Islet of Langerhans (tissue), 1 donor: ENCODE measurements at regions not wholly inside any gene's neighbourhood (a gene's known extent, or its start where the extent isn't known, plus 50 kb on each side); places are given as distances from the start of the nearest gene placed in this dataset.
A peak's percentile ranks its signal among the peaks of the same experiment; 100 is the strongest.

Experiments
- FAIRE-seq: peaks from one replicate; lab custom pipeline; 2011; peaks lifted over from hg19 to GRCh38; lab: Jason Lieb, UNC

DNA sequence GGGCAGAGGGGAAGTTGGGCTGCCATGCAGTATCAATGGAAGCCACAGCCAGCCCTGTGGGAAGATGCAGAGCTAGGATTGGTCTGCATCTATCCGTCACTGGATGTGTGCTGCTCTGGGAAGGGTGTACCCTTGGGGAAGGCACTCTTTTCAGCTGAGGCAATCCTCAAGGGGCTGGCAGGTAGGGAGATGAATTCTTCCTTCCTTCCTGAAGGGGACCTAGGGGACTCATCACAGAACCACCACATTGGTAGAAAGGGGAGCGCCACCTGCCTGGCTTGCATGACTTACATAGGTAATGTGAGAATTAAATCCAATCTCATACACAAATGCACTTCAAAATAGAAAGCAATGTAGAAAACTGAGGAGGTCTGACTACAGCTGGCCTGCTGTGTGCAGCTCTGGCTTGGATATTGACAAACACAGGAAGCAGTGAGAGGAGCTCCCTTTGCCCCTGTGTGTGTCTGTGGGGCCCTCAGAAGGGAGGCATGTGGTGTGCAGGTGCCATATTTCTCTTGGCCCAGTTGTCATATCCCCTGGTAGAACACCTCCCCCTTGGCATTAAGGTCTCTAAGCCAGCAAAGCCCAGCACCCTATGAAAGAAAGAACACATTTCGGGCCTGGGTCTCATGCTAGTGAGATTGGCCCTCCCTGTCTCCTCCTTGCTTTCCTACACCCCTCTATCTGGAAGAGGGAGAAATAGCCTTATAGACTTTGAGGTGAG is 260.3 kb upstream of the MOCS1 start:
- FAIRE-seq, result no peak

DNA sequence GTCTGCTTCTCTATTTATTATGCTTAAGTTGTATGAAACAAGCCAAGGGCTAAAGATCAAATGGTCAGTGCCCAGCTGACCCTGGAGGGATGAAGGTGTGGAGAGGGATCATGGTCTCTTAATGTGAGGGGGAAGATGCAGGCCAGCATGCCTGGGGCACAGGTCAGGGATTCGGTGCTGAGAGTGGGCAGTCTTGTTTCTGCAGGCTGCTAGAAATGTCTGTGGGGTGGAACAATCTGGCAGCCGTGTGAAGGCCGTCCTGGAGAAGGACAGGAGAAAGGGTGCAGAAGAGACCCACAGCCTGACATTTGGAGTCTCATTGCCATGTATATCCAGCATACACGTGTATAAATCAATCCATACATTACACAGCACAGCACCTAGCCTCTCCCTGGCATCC is 258.3 kb upstream of the MOCS1 start:
- no peak for FAIRE-seq

DNA sequence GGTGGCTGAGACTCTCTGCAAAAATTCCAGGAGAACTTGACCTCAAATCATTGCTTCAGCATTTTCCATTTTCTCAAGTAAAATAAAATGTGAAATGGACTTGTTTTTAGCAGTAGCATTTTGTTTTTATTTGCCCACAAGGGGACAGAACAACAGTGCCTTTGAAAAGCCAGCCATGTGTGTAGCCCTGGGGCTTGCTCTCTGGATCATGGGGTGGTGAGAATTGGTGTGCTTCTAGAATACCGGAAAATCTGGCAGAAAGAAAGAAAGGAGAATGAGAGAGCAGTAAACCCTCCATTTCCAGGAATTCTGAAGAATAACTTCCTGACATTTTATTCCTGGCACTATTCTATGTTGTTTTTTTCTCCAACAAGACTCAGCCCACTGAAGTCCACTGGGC is 254.7 kb upstream of the MOCS1 start:
- no peak for FAIRE-seq

DNA sequence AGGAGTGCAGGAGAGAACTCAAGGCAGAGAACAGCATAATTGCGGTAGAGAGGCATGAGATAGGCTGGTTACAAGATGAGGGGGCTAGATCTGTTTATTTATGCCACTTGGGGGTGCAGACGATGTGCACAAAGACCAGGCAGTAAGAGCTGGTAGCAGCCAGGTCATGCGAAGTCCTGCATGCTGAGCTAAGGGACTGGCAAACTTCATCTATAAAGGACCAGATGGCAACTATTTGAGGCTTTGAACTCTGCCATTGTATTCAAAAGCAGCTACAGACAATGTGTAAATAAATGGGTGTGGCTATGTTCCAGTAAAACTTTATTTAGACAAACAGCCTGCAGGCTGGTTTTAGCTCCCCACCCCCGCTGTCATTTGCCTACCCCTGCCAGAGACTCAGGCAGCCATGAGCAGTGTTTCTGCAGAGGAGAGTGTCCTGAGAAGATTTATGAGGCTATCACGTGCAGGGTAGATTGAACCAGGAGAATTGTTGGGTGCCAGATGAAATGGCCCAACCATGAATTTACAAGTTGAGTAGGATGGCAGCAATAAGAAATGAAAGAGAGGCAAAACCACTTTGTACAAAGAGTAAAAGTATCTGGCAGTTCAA is 253.4 kb upstream of the MOCS1 start:
- FAIRE-seq, result no peak

DNA sequence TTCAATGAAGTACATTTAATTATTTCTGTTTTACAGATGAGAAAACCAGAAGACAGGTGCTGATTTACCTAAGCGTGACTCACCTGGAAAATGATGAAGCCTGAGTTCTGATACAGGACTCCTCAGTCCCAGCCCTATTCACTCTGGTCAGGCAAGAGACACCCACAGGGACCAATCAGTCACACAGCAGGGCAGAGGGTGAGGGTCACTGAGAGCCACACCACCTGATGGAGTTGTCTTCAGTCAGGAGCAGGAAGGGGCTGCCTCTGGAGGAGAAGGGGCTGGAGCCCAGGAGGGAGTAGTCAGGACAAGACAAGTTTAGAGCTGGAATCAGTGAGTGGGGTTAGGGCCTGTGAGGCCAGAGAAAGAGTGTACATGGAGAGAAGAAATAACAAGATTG is 251.2 kb upstream of the MOCS1 start:
- no peak for FAIRE-seq

DNA sequence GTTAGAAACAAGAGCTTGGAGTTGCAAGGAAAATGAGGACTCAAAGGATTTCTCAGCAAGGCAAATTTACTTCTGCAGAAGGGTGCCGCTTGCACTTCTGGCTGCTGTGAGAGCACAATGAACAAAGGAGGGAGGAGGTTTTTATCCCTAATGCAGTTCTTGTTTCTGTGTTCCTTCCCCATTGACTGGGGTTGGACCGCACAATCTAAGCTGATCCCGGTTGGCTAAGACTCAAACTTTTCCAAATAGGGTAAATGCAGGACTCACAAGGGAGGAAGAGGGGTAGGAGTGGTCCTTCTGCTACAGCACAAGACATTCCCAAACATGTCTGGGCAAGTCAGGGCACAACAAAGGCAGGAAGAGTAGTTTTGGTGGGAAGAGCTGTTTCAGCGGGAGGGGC is 249.6 kb upstream of the MOCS1 start:
- no peak for FAIRE-seq

DNA sequence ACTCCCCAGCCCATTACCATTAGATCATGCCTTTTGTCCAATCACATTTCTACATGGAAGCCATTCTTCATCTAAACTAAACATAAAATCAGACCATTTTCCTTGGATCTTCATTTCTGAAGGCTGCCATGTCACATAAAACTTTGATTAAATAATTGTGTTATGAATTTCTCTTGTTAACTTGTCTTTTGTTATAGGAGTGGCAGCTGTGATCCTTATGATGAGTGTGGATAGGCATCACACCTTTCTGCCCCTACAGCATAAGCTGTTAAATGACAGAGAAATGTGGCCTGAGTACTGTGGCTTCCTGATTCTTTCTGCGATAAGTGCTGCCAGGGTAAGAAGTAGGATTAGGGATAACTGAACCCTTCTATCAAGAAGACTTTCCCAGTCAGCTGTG is 247.1 kb upstream of the MOCS1 start:
- no peak for FAIRE-seq

DNA sequence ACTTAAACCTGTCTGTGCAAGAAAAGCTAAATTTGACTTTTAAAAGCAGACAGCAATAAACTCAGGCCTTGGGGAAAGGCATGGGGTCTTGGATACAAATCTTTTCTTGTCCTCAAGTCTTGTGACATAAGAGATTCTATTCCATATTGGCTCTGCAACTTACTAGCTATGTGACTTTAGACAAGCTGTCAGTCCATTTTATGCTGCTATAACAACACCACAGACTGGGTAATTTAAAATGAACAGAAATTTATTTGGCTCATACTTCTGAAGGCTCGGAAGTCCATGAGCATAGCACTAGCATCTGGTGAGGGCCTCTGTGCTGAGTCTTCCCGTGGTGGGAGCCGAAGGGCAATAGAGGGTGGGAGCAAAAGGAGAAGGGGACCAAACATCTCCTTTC is 246.0 kb upstream of the MOCS1 start:
- no peak for FAIRE-seq

DNA sequence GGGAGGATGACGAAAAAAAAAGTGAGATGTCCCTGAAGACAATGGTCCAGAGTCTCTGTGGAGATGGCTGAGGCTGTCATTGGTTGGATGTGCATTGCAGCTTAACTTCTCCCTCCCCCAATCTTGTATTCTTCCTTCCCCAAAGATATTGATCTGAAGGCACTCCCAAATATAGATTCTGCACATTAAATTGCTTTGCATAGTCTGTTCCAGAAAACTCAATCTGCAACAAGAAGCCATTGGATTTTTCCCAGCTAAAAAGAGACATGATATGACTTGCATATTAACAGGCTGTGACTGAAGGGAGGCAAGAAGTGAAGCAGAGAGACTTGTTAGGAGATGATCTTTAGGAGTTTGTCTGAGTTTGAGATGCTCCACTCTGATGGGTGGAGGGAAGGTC is 245.2 kb upstream of the MOCS1 start:
- FAIRE-seq, result no peak

DNA sequence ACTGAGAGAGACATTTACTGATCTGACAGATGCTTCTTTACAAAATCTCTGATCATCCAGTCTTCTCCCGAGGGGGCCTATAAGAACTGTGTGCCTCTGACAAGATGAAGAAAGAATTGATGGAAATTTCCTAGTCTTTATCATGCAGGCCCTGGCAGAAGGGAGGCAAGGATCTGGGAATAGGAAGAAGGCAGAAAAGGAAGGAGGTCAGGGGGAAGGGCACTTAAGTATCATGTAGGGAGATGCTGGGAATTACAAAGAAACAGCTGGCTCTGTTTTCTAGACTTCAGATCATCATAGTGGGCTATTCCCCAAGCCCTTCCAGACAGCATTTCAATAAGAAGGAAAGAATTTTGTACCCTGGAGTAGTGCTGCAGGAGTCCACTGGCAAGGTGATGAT is 243.3 kb upstream of the MOCS1 start:
- no peak for FAIRE-seq

DNA sequence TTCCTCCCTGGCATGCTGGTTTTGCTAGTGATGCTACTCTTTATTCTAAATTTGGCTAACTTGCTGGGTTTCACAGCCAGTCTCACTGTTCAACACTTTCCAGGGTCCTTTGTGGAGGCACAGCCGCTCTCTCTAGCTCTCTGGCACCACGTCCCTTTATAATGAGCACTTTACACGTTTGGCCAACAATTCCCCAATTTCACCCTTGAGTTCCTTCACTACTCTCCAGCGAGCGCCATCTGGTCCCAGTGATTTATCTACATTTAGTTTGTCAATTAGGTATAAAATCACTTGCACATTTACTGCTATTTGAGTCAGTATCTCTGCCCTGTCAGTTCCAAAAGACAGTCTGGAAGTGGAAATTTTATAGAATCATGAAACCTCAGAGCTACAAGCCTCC is 241.9 kb upstream of the MOCS1 start:
- peak; percentile 85 for FAIRE-seq

DNA sequence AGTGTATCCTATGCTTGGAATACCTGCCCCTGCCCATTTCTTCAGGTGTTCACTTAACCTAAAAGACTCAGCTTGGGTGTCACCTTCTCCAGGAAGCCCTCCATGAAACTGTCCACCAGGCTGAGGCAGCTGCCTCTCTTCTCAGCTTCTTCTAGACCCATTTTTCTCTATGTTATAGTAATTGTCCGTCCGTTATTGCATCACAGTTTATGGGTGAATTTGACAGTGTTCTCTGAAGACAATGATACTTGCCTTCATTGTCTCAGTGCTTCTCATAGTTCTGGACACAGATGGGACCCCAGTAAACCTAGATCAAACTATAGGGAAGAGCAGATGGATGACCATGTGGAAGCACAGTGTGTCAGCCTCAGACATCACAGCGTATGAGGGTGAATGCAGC is 238.0 kb upstream of the MOCS1 start:
- FAIRE-seq, result no peak

DNA sequence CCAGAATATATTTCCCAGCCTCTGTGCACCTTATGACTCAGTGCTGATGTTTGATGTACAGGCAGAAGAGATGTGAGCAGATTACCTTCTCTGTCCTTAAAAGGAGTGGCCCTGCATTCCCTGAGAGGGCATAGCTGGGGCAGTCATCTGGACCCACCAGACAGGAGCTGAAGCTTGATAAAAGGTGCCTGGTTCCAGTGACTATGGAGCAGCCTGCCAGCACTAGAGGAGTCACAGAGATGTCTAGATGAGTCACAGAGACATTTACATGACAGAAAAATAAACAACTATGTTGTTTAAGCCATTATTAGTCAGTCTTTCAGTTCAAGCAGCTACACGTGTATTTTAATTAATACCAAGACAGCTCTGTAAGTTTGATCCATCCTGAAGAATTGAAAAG is 237.1 kb upstream of the MOCS1 start:
- no peak for FAIRE-seq

DNA sequence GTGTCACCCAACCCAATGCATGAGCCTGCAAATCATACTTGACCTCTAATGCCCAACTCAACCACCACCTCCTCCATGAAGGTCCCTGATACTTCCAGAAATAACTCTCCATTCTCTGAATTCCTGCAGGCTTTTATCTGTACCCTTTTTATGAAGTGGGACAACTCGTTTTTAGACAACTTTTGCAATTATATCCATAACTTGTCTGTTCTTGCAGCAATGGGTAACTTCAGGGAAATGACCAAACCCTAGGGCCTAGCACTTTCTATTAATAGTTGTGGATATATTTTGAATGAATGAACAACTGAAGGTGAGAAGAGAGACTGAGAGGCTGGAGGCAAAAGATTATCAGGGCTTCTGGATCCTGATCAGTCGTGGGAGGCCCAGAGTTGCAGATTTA is 236.6 kb upstream of the MOCS1 start:
- no peak for FAIRE-seq

DNA sequence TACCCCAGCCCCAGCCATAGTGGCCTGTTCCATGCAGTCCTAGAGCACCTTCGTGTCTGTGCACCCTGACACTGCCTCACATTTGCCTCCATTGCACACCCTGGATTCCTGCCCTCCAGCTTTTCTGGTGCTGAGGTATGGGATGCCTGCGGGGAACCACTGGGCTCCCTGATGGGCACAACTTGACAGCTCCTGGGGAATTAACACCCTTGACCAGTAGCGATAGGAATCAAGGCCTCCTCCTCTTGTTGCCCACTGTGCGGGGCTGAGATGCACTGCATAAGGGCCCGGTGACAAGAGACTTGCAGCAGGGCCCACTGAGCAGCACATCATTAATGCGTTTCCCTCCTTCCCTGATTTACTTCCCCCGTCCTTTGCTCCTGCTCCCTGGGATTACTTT is 235.6 kb upstream of the MOCS1 start:
- FAIRE-seq, result no peak

DNA sequence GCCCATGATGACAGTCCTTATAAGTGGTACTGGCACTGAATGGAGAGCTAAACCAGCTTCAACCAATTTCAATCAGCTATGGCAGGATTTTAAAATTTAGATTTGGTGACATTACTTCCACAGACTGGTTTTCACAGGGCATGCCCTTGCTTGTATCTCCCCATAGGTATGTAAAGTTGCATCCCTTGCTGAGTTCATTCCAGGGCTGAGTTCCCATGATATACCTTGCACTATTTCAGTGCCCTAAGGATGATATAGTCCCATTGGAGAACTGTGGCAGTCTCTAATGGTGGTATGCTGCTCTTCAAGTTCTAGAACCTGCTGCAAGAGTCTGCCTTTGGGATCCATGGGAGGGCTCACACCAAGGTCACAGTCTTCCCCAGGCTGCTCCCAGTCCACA is 232.7 kb upstream of the MOCS1 start:
- no peak for FAIRE-seq

DNA sequence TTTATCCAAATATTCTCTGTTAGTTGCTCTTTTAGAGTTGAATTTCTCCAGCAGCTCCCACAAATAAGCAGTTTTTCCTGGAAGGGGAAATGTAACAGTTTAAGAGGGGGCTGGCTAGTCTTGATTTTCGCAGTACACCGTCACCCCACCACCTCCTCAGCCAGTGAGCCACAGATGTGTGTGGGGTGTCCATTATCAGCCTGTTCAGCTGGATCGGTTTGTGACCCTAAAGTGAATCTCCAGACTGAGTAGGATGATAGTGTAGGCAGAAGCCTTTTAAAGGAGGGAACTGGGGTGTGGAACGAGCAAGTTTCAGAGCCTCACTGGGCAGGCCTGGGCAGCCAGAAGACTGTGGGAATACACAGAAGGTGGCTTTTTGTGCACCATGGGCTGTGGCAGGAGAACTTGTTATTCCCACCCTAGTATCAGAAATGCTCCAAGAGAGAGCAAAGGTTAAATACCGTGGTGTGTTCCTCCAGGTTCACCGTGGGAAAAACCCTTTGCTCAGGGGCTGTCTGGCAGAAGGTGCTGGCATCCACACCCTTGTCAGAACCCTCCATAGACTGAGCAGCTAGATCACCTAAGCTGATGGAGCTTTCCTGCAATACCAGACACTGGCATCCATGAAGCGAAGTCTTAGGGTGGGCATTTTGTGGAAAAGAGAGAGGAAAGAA is 230.9 kb upstream of the MOCS1 start:
- FAIRE-seq, result no peak

DNA sequence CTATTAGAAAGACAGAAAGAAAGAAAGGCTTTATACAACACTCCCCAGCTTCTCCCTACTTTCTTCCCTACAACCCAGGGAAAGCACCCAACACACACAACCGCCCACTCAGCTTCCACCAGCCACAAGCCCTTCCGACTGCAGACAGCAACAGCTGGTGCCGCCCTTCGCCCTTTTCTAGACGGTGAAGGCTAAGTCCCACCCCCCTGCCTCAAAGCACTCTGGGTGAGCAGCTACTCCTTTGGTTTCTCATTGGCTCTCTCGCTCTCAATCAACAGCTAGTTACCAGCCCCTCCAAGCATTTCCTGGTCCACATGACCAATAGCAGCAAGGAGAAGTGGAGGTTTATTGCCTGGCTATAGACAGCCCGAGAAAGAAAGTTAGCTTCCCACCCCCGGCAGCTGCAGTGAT is 230.1 kb upstream of the MOCS1 start:
- FAIRE-seq, result no peak

DNA sequence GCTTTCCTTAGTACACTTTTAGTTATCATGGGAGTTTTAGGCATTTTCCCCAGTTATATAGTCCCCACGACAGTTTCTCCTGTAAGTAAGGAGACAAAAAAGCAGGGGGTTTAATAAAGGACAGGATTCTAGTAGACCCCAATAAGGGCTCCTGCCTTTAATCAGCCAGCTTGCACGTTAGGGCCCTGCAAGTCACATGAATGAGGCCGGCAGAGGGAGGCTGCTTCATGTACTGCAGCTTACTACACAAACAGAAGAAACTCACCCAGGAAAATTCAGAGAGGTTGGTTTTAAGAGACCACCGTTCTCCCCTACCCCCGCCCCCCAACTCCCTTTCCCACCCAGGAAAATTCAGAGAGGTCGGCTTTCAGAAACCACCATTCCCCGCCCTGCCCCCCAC is 229.7 kb upstream of the MOCS1 start:
- no peak for FAIRE-seq

DNA sequence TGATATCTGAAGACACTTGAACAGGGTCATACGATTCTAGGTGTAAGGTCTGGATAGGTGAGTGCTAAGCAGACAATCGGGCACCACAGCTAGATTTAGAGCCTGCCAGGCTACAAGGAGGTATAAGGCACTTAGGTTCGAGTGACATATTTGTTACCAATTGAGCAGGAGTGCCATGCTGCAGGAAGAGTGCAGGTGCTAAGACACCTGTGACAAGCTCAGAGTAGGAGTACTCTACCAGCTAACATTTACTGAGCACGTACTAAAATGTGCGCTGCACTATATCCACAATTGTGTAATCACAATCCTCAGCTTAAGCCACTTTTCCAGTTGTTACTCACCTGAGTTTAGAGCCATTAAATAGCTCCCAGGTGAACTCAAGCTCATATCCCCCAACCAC is 227.8 kb upstream of the MOCS1 start:
- no peak for FAIRE-seq

DNA sequence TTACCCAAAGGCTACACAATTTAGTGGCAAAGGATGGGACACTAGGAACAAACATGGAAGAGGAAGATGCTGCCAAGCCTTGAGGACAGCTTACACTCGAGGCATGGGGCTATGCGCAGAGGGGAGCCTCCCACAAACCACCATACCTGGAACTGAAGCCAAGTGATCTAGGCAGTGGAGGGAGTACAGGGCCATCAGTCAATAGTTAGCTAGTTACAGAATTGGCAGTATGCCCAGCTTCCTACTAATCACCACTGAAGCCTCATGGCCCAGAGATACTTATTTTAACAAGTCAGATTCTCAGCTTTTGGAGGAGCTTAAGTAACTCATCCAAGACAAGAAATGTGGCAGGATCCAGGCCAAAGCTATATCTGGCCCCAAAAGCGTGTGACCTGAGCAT is 226.6 kb upstream of the MOCS1 start:
- no peak for FAIRE-seq

DNA sequence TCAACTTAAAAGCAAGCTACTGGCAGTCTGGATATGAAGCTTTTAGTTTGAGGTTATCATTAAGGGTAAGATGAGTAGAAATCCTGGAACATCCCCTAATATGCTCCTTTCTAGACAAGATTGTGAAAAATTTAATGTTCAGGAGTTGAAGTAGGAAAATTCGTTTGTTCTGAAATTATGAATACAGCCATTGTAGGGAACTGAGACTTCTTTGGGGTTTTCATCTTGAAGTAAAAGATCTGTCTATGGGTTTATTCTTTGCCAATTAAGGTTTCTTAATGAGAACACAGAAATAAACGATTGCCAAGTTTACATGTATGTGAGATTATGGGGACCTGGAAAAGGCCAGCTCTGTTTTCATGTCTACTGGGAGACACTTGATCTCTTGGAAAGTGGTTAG is 225.6 kb upstream of the MOCS1 start:
- FAIRE-seq, result no peak

DNA sequence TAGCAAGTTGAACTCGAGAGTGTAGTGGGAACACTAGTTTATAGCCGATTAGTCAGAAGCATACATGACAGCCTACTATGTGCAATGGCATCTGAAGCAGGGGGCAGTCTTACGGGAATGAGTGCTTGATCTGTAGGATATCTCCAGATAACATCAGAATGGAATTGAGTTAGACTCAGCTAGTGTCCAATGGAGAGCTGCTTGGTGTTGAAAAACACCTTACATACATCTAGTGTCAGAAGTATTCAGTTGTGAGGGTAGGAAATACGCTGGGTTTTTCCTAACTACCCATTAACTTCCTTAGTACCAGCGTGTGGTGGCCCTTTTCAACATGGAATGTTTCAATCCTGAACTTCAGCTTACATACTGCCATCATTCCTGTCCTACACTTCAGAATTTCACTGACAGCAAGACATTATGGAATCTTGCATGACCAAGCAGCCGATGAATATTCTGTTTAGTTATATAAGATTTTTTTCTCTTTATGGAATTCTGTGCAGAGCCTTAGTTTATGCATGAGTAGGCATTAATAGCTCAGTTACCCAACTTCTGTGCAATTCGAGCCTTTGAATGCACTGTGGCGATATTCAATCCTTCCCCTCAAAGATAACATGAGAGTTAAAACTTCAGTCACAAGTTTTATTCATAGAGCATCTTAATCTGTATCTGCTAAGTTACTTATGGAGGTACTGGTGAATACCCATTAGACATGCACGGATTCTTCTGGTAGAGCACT is 218.6 kb upstream of the MOCS1 start:
- FAIRE-seq, result no peak
